ENCODE measurements at regions not wholly inside any gene's neighbourhood (a gene's known extent, or its start where the extent isn't known, plus 50 kb on each side); places are given as distances from the start of the nearest gene placed in this dataset.

DNA sequence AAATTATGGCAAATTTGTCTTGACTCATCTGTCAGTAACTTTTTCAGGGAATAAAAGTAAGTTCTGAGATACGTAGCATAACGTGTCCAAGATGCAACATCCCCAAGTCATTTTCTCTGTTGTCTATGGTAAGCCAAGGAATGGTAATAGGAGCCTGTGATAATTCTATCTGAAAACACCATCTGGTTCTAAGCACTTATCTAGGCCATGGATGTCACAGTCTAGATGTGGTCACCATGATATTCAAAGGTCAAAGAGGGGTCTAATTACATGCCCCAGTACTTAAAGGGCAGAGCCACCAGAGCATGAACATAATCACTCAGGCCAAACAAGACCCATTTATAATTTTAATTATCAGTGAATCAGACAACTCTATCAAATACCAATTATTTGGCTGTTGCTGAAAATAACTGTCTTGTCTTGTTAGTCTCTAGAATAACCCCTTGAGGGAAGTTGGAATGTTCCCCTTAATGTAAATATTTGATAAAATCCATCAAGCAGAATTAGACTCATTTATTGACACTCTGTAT, 225.1 kb upstream of the MPPED2 start:
- DNase-seq = no peak

DNA sequence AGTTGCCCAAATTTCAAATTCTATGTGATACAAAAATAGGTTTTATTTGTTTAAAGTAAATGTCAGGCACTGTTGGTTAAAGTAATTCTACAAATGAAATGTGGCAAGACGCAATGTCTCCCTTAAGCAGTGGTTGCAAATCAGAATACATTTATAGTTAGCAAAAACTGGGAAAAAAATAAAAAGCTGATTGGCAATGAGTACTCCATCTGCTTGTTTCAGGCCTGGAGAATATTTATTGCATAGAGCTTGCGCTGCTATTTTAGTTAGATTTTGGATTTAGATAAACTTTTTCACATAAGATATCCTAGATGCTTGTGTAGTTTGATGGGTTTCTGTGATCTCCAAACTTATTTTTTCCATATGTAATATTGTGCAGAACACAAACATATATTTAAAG, 224.0 kb upstream of the MPPED2 start:
- DNase-seq = no peak

DNA sequence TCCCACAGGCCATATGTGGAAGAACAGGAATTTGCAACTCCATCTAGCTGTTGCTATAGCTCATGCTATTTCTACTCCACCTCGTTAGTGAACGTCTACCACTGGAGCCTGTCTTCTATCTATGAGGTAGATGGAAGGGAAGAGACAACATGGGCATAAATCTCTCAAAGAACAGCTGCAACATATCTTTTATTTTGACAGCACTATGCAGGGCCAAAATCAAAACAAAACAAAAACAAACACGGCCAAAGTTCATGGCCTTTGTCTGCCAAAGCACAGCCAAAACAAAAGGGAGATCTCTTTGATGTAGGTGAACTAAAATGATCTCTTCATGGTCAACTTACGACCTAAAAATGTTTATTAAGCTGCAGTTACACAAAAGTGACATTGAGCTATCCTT, 215.2 kb upstream of the MPPED2 start:
- DNase-seq = no peak

DNA sequence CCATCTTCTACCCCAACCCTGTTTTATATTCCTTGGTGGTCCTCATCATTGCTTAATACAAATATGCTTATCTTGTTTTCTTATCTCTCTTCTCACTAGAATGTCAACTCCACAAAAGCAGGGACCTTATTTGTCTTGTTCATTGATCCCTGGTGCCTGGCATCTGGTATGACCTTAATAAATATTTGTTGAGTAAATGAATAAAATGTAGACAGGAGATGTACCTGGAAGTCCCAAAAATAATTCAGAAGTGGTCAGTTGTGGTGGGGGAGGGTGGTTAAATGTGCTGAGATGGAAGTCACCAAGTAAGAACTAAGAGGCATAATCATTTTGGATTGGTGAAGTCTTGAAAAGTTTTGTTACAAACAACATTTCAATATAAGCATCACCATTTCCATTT, 214.8 kb upstream of the MPPED2 start:
- no peak for DNase-seq

DNA sequence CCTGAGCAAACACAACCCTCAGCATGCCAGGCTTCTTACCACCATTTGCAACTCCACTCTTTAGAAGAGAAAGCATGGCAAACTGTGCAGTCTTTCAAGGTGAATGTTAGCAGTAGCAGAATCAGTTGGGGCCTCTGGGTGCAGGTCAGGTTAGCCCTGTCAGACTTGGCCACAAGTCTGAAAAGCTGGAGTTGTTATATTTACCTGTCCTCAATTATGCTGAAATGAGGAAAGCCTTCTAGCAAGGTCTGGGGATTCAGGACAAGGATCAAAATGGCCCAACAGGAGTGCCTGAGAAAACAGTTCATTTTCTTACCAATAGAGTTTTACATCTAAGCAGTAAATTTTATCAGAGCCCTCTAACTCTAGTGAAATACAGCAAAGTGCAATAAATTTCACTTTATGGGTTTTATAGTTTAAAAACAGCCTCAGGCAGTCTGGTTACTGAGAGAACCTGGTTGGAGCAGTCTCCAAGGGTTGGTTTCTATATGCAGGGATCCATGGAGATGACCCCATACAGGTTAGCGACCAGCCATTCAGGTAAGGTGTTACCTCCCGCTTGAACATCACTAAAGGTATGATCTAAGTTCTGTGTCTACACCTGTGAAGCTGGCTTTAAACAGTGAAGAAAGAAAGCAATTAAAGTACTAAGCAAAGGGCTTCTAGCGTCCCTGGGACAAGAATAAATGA, 212.5 kb upstream of the MPPED2 start:
- DNase-seq = no peak

DNA sequence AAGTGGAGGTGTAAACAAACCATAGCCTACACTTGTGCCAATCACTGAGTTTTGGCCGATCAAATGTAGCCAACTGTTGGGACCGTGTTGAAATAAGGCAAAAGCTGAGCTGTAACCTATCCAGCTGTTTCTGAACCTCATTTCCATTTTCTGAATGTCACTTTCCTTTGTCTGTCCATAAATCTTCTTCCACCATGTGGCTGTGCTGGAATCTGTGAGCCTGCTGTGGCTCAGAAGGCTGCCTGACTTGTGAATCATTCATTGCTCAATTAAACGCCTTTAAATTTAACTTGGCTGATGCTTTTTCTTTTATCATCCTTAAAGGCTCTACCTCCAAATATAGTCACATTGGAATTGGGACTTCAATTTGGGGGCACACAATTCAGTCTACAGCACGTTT, 203.1 kb upstream of the MPPED2 start:
- no peak for DNase-seq

DNA sequence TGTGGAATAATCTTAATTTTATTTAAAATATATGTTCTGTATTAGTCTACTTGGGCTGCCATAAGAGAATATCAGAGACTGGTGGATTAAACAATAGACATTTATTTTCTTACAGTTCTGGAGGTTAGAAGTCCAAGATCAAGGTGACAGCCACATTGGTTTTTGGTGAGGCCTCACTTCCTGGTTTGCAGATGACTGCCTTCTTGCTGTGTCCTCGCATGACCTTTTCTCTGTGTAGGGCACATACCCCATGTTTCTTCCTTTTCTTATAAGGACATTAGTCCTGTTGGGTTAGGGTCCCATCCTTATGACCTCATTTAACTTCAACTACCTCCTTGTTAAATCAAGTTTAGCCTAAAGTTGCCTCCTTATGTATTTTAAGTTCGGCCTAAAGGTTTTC, 202.7 kb upstream of the MPPED2 start:
- no peak for DNase-seq

DNA sequence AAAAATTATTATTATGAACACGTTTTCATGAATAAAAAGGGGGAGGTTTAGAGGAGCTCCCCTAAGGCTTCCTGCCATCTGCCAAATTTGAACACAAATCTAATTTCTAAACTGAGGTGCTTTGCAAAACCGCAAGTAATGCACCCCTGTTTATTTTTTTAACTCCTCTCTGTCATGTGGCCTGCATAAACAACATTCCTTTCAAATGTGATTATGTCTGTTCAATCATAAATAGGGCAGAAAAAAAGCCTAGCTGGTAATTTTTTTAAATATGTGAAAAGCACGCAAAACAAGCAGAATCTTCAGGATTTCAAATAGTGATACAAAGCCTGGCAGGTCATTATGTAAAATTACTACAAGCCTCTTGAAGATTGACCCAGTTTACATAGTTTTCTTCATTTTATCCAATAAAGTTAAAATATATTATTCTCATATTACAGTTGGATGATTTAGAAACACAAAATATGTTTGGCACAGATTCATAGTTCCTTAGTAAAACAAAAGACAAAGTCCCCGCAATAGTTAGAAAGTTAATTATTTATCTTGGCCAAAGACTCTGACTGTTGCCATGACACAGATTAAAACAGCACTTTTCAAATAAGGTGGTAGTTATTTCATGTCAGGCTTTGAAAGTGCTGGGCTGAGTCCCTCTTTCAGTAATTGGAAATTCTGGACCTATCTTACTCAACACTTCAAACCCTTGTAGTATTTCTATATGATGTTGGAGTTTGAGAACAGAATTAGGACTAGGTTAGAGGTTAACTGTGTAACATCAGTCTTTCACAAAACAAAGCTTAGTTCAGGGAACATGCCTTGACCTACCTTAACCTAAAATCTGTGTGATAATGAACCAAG, 200.3 kb upstream of the MPPED2 start:
- no peak for DNase-seq

DNA sequence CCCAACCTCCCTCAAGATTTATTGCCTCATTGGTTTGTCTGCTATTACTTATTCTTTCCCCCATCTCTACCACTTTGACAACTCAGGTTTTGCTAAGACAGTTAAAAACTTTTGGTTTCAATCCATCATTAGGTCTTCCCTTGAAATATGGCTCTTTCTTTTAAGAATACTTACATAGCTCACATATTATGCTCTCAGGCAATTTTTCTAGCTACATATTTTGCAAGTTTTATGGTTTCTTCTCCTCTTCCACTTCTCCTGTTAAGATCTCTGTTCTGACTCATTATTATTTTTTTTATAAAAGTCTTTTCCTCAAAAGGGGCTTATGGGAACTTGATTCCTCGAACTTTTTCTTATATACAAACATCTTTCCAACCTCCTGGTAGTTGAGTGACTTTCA, 192.4 kb upstream of the MPPED2 start:
- no peak for DNase-seq

DNA sequence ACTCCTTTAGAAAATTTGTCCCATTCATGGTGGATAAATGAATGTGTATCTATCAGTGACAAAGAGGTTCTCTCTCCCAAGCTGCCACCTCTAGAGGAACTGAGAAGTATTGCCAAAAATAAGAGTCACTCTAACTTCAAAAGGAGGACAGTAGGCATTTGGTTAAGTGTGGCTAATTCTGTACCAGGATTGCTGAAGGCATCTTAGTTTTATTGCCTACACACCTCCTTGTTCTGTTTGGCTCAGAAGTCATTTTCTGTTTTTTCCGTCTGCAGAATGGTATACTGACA, 189.0 kb upstream of the MPPED2 start:
- no peak for DNase-seq

DNA sequence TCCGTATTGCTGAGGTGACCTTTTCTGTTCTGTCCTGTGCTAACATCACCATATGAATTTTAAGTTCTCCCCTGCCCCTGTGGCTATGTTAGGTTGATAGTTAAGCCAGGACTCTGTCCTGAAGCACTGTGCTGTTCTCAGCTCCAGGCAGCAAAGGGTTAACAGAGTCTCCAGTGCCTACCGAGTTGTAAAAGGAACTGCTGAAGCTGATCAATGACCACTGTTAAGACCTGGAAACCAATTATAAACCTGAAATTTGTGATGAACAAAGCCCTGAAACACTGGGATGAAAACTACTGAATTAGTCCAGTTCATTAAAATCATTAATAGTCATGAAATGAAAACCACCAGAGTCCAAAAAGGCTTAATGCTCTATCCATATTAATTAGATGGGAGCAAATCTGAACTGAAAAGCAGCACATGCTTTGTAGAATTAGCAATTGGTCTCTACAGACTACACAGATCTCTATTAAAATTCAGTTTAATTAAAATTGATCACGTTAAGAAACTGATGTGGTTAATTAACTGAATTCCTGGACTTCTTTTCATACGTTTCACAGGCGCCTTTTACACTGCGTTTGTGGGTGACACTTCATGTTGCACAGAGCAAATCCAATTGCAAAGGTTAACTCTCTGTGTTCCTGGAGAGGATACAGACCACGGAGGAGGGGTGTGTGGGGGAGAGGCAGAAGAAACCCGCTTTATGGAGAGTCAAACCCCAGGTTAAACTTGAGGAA, 188.5 kb upstream of the MPPED2 start:
- peak in 3 of 51 donors; percentile 1 to 4 (median 2) for DNase-seq

DNA sequence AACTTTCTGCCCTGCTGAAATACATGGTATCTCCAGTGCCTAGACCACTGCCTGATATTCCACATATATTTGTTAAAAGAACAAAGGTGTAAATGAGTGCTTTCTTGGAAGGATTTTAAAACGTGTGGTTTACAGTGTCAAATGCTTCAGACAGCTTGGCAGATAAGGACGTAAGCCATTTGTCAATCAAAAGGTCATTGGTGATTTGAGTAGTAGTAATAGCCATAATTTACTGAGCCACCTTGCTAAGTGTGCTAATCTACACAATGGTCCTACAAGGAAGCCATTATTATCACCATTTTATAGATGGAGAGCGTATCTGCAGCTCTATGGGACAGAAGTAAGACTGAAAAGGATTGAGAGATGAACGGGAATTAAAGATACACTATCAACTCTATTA, 186.8 kb upstream of the MPPED2 start:
- DNase-seq = no peak

DNA sequence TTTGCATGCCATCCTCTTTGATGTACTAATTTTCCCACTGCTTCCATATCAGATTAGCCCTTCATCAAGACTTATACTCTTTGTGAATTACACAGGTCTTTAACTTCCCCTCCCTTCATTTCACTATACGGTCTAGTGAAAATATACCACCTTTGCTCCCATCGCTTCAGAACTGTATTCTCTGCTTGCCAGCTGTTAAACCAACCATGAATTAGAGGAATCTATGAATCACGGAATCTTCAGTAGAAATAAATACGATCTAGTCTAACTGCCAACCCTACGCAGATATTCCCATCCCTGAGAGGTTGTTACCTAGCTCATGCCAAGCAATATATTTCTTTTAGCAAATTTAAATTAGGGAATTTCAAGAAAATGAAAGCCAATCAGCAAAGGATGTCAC, 177.8 kb upstream of the MPPED2 start:
- DNase-seq = no peak

DNA sequence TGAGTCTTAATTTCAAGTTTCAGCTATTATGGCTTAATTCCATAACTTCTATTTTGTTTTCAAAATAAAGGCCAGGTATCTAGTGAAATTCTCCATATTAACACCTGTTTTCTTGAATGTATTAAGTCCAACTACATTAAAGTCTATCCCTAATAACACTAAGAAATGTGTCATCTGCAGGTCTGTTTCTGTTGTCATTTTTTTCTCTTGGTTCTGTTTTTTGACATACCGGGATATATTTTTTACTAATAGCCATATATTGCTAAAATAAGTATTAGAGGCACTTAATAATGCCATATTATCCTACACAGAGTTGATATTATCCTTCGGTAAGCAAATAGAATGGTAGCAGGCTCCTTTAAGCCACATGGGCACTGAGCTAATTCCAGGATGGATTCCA, 176.0 kb upstream of the MPPED2 start:
- DNase-seq = no peak

DNA sequence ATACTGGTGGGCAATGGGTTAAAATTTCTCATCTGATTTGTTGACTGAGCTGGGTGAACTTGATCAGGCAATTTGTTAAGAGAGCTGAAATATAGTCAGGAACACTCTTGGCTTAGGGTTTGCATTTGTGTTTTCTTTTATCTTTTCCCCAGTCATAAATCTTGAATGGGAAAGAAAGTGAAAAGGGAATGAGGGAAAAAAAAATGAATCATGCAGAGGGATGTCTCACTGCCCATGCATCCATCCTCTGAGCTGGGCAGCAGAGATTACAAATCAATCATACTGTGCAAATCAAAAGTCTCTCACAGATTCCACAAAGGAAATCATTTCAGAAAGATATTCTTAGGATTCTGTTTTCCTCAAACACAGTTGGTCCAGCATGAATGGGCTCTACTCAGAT, 174.2 kb upstream of the MPPED2 start:
- DNase-seq = no peak

DNA sequence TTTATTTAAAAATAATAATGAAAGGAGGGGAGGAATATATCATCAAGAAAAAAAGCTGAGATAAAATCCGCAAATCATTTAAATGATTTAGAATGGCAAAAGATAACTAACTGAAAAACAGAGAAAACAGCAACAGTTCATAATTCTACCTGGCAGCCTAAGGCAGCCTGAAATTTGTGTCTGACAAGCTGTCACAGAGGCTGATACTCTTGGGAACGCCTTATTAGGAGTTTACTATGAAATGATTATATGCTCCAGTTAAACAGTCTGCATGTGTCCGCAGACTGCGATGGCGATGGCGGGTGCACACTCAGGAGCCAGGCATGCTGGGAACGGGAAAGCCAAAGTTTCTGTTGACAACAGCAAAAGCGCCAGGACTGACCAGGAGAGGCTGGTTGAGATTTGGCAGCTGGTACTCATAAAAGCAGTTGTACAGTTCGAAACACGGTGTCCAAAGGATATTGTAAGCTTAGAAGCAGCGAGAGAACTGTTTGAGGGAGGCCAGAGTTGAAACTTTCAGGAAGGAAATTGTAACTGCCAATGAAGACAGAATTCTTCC, 172.9 kb upstream of the MPPED2 start:
- no peak for DNase-seq

DNA sequence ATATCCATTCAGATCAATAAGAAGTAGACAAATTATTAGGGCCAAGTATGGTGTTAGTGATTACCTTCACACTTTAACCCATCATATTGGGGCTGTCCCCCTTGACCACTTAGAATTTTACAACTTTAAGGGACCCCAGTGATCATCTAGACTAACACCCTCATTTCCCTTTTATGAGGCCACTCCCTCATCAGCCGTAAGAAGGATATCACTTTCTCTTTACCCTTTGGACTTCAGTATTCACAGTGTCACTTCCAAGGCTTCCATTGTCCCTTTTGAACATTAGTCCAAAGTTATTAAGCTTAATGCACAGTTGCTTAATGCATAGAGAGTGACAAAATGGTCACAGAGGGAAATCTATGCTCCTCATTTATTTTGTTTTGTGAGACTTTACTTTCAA, 172.4 kb upstream of the MPPED2 start:
- DNase-seq = no peak

DNA sequence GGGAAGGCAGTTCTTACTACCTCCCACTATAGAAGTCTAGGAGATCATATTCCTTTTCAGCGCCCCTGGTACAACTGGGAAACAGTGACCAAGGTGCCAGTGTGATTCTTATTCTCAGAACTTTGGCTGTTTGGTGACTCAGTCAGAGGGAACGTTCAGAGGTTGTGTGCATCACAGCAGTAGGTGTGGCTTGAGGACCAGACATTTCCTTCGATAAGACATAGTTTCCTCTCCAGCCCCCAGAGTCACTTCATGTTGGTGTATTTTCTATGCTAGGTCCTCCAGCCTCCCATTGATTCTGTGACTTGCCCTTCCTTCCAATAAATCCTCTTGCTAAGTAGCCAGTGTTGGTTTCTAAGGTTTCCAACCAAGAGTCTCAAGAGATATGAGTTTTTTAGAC, 171.9 kb upstream of the MPPED2 start:
- no peak for DNase-seq

DNA sequence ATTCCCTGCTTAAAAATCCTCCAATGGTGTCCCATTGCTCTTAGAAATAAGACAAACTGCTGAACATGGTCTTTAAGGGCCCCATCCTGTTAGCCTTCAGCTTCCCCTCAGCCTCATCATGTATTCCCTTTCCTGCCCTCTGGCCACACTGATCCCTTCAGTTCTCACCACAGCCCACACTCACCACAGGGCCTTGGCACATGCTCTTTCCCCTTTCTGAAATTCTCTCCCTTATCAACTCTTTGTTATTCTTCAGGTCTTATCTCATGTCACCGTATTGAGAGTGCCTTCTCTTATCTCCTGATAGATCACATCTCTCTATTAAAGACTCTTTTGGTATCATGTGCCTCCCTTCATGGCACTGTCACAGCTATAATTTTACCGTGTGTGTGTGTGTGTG, 167.8 kb upstream of the MPPED2 start:
- no peak for DNase-seq

DNA sequence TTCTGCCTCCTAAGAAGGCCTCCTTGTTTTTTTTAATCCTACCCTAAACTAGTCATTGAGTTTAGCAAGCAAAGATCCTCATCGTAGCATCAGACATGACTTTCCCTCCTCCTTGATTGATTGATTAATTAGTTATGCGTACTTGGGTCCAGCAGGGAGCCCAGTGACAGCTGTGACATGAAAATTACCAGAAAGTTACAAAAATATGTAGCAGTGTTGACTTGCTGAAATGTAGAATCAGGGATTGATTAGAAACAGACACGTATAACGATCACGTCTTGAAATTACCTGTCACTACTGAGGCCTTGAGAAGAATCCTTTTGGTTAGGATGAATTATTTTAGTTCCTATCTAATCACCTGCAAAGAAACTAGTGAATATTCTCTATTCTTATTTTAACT, 167.4 kb upstream of the MPPED2 start:
- DNase-seq = no peak

DNA sequence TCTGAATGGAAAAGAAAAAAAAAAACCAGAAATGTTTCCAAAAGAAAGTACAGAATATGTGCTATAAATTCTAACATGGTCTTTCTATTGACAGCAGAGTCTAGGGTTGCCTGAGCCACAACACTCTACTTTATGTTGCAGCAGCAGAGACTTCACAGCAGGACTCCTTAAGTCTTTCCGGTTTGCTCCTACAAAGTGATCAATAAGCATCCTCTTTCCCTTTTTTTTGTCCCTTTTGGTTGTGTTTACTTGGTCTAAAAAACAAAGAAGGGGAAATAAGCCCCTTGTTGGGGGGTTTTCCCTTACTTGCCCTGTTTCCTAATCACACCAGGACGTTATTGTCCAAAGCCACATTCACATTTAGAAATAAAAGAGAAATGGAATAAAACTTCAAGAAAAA, 163.1 kb upstream of the MPPED2 start:
- DNase-seq = no peak

DNA sequence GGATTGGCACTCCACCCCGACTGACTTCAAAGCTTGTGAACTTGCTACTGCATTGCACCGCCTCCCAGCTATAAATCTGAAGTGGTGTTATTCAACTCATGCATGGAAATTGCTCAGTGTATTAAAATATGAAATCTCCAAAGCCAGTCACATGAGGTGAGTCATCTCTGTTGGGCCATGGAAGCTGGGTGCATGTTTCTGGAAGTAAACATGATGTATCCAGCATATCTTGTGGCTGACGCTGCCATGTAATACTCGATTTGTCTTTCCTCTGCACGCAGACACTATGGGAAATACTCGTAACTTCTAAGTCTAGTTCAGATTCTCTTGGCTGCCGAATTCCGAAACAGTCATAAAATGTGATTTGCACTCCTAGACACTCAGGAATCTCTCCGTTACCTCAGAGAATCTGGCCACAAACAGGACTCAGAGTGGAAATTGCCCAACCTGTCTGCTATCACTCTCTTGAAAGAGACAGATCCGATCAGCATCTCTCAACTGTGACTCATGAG, 154.9 kb upstream of the MPPED2 start:
- no peak for DNase-seq

Measured in hypothalamus (tissue), 51 donors.